ENCODE measurements at regions not wholly inside any gene's neighbourhood (a gene's known extent, or its start where the extent isn't known, plus 50 kb on each side); places are given as distances from the start of the nearest gene placed in this dataset.

DNA sequence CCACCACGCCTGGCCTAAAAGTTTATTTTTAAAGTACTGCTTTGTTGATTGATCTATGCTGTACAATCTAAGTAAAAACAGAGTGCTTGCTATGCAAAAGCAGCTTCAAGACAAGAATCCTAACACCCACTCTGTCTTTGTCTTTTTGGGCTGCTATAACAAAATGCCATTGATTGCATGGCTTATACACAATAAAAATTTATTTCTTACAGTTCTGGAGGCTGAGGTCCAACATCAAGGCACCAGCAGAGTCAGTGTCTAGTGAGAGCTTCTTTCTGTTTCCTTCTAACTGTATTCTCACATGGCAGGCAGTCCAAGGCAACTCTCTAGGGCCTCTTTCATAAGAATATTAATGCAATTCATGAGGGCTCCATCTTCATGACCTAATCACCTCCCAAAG is 63.6 kb upstream of the GJA5 start:
- TF ChIP-seq, protein P1, sequence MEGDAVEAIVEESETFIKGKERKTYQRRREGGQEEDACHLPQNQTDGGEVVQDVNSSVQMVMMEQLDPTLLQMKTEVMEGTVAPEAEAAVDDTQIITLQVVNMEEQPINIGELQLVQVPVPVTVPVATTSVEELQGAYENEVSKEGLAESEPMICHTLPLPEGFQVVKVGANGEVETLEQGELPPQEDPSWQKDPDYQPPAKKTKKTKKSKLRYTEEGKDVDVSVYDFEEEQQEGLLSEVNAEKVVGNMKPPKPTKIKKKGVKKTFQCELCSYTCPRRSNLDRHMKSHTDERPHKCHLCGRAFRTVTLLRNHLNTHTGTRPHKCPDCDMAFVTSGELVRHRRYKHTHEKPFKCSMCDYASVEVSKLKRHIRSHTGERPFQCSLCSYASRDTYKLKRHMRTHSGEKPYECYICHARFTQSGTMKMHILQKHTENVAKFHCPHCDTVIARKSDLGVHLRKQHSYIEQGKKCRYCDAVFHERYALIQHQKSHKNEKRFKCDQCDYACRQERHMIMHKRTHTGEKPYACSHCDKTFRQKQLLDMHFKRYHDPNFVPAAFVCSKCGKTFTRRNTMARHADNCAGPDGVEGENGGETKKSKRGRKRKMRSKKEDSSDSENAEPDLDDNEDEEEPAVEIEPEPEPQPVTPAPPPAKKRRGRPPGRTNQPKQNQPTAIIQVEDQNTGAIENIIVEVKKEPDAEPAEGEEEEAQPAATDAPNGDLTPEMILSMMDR (conservative IDR thresholded peaks at IDR 0.05) = no peak
- no peak for TF ChIP-seq ZFX (IDR thresholded peaks at IDR 0.05)
